GM19035 (cell line): ENCODE measurements at regions not wholly inside any gene's neighbourhood (a gene's known extent, or its start where the extent isn't known, plus 50 kb on each side); places are given as distances from the start of the nearest gene placed in this dataset.

Experiments
- ATAC-seq: cut with Tn5 transposase; IDR thresholded peaks from one replicate; pipeline ENCODE4 v1.9.1; 2021; ENCODE audit not compliant: unreplicated experiment

DNA sequence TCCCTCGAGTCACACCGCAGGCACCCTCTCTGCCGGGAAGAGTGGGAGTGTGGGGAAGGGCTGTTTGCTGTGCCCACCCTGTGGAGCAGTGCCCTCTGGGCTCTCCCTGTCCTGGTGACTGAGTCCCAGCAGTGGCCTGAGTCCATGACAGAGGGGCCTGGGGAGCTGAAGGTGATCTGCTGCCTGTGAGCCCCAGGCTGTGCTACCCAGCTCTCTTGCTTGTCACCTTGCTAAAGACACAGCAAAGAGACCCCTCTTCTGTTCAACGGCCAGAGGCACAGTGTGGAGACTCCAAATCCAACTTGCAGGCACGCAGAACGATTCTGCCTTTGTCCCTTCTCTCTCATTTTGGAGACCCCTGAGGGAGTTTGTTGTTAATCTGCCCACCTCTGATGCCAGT, 232.6 kb downstream of the OPA1 start:
- ATAC-seq: no peak

GRCh38 chr3:193826159-193826795, 233.3 kb downstream of the OPA1 start:
- no peak for ATAC-seq

GRCh38 chr3:193827040-193827669, 234.1 kb downstream of the OPA1 start:
- ATAC-seq: no peak

GRCh38 chr3:193827871-193828270, 234.9 kb downstream of the OPA1 start:
- ATAC-seq: no peak

DNA sequence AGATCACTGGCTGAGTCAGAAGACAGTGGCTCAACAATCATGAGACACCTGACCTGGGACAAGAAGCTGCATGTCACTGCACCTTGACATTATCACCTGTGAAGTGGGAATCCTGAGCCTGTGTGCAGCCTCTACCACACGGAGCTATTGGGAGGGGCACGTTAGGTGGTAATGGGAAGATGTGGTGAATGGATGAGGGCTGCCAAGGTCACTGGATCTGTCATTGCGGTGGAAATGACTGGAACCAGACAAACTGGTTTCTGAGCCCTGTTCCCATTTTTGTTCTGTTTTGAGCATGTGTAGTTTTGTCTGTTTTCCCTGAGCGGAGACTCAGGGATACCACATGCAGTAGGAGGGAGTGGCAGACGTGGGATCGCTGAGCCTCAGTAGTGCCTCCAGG, 235.5 kb downstream of the OPA1 start:
- no peak for ATAC-seq

DNA sequence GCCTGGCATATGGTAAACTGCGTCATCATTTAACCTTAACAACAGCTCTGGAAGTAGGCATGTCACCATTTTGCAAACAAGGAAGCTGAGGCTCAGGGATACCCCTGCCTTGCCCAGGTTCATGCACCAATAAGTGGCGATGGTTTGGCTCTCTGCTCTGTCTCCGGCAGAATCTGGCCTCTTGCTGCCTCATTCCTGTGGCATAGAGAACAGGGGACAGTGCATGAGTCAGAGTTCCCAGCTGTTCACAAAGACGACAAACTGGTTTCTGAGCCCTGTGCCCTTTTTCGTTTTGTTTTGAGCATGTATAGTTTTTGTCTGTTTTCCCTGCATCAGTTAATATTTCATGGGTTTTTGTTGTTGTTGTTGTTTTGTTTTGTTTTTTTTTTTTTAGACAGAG, 236.8 kb downstream of the OPA1 start:
- no peak for ATAC-seq

- no peak for ATAC-seq
Observed at GRCh38 chr3:193830791-193831191, 237.8 kb downstream of the OPA1 start.

- no peak for ATAC-seq
Observed at GRCh38 chr3:193831495-193832455, 238.8 kb downstream of the OPA1 start.

GRCh38 chr3:193832833-193833413, 239.9 kb downstream of the OPA1 start:
- ATAC-seq: no peak

DNA sequence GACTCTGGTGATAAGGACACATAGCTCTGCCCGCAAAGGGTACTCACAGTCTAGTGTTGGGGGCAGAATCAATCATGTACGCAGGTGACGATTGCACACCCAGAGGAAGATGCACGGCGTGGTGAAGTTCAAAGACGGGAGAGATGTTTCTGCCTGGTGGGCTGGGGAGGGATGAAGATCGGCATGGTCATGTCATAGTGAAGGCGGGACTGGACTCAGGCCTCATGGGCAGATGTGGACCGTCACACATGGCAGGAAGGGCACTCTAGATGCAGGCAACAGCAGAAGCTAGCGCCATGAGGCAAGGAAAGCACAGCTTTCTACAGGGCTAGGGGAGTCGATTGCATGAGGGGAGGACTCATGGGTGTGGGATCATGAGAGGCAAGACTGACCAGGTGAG, 240.6 kb downstream of the OPA1 start:
- ATAC-seq: no peak

- ATAC-seq: no peak
Observed at GRCh38 chr3:193835414-193835813, 242.4 kb downstream of the OPA1 start.

DNA sequence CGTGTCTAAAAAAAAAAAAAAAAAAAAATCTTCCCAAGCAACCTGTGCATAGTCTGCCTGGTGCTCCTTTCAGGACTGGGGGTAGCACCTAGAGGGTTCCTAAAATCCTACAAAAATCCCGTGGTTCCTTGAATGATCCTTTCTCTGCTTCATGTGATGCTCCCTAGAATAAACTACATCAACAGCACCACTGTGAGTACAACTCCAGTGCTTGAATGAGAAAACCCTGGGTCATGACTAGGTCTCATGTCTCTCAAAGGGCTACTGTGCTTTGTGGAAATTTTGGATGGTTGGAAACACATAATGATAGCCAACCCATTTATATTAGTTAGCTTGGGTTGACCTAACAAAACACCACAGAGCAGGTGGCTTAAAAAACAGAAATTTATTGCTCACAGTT, 243.5 kb downstream of the OPA1 start:
- ATAC-seq: no peak

- ATAC-seq: no peak
Observed at GRCh38 chr3:193836918-193837317, 243.9 kb downstream of the OPA1 start.

- ATAC-seq: no peak
Observed at GRCh38 chr3:193837347-193837827, 244.4 kb downstream of the OPA1 start.

DNA sequence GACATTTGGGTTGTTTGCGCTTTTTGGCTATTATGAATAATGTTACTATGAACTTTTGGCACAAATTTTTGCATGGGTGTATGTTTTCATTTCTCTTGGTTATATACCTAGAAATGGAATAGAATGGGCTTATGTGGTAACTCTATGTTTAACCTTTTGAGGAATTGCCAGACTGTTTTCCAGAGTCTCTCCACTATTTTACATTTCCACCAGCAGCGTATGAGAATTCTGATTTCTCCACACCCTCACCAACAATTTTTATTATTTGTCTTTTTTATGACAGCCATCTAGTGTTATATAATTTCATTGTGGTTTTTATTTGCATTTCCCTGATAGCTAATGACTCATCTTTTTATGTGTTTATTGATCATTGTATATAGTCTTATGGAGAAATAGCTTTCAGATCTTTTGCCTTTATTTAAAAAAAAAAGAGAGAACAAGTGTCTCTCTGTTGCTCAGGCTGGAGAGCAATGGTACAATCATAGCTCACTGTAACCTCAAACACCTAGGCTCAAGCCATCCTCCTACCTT, 247.2 kb downstream of the OPA1 start:
- no peak for ATAC-seq

DNA sequence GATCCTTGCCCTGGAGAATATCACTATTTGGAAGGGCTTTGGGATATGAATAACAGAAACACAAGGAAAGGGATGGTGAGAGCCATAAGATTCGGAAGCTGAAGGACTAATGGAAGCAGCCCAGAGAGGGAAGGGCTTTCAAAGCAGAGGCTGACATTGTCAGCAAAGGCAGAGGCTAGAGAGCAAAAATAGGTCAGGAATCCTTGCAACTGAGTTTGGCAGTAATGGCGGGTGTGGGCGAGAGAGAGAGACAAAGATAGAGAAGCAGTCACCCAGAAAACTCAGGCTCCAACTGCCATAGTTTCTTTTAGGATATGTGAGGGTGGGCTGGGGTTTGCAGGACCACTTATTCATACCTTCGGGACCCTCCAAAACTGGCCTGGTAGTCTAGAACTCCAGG, 248.6 kb downstream of the OPA1 start:
- ATAC-seq: no peak

GRCh38 chr3:193842029-193842798, 249.2 kb downstream of the OPA1 start:
- peak; percentile 83 for ATAC-seq

GRCh38 chr3:193842832-193843473, 249.9 kb downstream of the OPA1 start:
- no peak for ATAC-seq

GRCh38 chr3:193843474-193844301, 250.7 kb downstream of the OPA1 start:
- no peak for ATAC-seq
